ENCODE measurements at regions not wholly inside any gene's neighbourhood (a gene's known extent, or its start where the extent isn't known, plus 50 kb on each side); places are given as distances from the start of the nearest gene placed in this dataset.

DNA sequence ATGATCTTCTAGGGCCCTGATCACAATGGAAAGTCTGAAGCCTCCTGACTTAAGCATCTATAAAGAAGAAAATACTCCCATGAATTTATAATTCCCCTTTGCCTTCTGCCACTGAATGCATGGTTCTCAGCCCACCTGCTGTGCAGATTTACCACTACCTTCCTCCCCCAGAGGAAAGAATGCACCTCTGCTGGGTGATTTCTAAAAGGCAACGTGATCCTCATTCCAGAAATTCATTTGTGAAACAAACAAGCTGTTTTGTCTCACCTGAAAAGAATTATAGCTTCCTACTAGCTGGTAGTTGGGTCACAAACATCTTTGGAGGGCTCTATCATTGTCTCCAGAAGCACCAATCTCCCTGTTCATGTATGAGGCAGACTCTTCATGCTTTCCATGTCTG, 320.2 kb downstream of the CDC14C start:
- H3K36me3 ChIP-seq, result no peaks in the 10 kb centered on the region
- no peaks in the 10 kb centered on the region for H3K4me1 ChIP-seq
- H3K4me3 ChIP-seq, result no peak overlapping the region
- TF ChIP-seq POLR2A (IDR thresholded peaks at IDR 0.05), result no peak
- TF ChIP-seq, protein P1, sequence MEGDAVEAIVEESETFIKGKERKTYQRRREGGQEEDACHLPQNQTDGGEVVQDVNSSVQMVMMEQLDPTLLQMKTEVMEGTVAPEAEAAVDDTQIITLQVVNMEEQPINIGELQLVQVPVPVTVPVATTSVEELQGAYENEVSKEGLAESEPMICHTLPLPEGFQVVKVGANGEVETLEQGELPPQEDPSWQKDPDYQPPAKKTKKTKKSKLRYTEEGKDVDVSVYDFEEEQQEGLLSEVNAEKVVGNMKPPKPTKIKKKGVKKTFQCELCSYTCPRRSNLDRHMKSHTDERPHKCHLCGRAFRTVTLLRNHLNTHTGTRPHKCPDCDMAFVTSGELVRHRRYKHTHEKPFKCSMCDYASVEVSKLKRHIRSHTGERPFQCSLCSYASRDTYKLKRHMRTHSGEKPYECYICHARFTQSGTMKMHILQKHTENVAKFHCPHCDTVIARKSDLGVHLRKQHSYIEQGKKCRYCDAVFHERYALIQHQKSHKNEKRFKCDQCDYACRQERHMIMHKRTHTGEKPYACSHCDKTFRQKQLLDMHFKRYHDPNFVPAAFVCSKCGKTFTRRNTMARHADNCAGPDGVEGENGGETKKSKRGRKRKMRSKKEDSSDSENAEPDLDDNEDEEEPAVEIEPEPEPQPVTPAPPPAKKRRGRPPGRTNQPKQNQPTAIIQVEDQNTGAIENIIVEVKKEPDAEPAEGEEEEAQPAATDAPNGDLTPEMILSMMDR (IDR thresholded peaks at IDR 0.05), result no peak
- no peak overlapping the region for H3K27ac ChIP-seq
- DNase-seq, result no peak
- H3K9me3 ChIP-seq, result peaks cover 0 to 4% (median 0%) of the 10 kb centered on the region in 4 donors
- no peaks in the 10 kb centered on the region for H3K27me3 ChIP-seq

DNA sequence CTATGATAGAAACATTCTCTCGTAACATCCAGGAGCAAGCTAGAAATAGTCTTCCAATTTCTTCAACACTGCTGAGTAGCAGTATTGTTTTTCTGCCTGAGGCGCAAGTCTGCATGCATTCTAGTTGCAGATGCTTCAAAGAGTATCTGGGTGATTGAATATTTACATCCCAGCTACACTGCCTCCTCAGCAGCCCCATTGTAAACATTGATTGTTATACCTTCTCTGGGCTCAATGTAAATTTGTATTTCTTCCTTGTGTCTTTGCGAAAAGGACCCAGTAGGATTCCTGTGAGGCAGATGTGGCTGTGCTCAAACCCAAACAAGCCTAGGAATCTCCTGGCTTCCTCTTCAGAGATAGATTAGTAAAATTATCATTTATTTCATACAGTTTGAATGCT, 320.7 kb downstream of the CDC14C start:
- TF ChIP-seq, protein P1 (IDR thresholded peaks at IDR 0.05), result no peak
- TF ChIP-seq POLR2A (IDR thresholded peaks at IDR 0.05), result no peak
- no peaks in the 10 kb centered on the region for H3K9me3 ChIP-seq
- no peaks in the 10 kb centered on the region for H3K36me3 ChIP-seq
- H3K4me3 ChIP-seq, result no peak overlapping the region
- DNase-seq, result no peak
- no peak overlapping the region for H3K27ac ChIP-seq
- H3K4me1 ChIP-seq, result no peaks in the 10 kb centered on the region
- H3K27me3 ChIP-seq, result no peaks in the 10 kb centered on the region

DNA sequence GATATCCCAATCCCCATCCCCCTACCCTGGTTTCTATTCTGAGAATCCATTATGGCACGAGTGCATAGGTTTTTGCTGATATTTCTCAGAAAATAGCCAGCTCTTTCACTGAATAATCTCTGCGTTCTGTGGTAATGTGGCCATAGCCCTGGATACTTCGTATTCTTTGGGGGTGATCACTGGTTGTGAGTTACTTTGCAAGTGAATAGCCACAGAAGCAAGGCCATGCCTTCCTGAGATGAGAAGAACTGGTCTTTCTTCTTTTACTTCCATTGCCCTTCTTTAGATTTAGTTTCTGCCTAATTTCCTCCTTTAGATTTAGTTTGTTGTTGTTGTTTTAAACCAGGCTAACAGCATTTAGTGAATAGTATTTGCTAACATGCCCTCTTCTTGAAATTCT, 323.4 kb downstream of the CDC14C start:
- no peak for DNase-seq
- H3K4me1 ChIP-seq, result no peaks in the 10 kb centered on the region
- TF ChIP-seq POLR2A (IDR thresholded peaks at IDR 0.05), result no peak
- TF ChIP-seq, protein P1 (IDR thresholded peaks at IDR 0.05), result no peak
- H3K27me3 ChIP-seq, result no peaks in the 10 kb centered on the region
- no peaks in the 10 kb centered on the region for H3K9me3 ChIP-seq
- no peak overlapping the region for H3K27ac ChIP-seq
- H3K4me3 ChIP-seq, result no peak overlapping the region
- no peaks in the 10 kb centered on the region for H3K36me3 ChIP-seq

DNA sequence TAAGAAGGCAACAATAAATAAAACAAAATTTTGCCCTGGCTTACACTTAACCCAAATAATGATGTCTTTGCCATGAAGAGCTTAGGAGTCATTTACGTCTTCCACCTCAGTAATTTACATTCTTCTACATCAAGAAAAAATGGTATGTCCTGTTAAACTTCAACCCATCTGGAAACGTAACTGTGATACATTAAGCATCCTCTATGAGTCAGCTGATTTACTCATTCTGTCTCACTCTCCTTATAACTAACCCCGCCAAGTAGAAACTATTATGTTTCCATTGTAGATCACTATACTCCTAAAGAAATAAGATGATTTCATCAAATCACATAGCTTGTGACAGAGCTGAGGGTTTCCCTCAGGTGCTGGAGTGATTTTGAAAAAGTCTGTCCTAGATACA, 330.7 kb downstream of the CDC14C start:
- Histone ChIP-seq H3K27me3 (no peaks in the 10 kb centered on the region), H3K9me3 (no peaks in the 10 kb centered on the region), H3K36me3 (no peaks in the 10 kb centered on the region), H3K4me3 (no peak overlapping the region), H3K27ac (no peak overlapping the region), H3K4me1 (no peaks in the 10 kb centered on the region)
- no peak for TF ChIP-seq POLR2A (IDR thresholded peaks at IDR 0.05)
- TF ChIP-seq, protein P1 (IDR thresholded peaks at IDR 0.05), result no peak
- no peak for DNase-seq

DNA sequence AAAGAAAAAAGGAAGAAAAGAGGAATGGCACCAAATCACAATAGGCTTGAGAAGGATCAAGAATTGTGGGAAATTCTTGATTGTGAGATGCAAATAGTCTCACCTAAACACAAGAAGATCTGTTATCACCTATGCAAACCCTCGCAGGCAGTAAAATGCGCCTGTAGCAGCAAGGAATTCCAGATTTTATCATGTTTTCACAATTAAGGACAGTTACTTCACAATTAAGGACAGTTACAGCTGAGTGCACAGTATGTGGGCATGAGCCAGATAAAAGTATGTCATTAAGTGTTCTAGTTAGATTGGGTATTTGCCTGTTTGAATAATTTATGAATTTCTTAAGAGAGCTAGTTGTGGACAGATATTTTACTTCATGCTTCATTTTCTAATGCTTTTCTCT, 336.2 kb downstream of the CDC14C start:
- TF ChIP-seq POLR2A (IDR thresholded peaks at IDR 0.05), result no peak
- TF ChIP-seq, protein P1 (IDR thresholded peaks at IDR 0.05), result no peak
- DNase-seq, result no peak
- no peaks in the 10 kb centered on the region for H3K9me3 ChIP-seq
- no peak overlapping the region for H3K27ac ChIP-seq
- no peaks in the 10 kb centered on the region for H3K27me3 ChIP-seq
- no peaks in the 10 kb centered on the region for H3K36me3 ChIP-seq
- H3K4me3 ChIP-seq, result no peak overlapping the region
- H3K4me1 ChIP-seq, result no peaks in the 10 kb centered on the region

DNA sequence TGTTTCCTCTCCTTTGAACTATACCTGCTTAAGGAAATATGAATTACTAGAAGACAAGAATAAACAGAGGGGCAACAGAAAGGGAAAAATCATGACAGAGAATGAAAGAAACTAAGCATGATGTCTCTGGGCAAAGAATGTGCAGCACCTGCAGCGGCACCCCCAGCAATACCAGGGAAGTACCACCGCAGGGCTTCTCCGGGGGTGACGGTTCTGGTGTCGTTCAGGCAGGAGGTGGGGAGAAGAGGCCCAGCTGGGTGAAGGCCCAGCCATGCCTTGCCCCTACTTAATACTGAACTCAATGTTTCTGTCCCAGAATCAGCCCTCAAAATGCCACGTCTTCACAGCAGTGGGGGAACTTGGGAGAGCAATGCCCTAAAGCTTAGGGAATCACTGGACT, 337.6 kb downstream of the CDC14C start:
- Histone ChIP-seq H3K4me3 (no peak overlapping the region), H3K4me1 (no peaks in the 10 kb centered on the region), H3K27ac (no peak overlapping the region), H3K27me3 (no peaks in the 10 kb centered on the region), H3K9me3 (no peaks in the 10 kb centered on the region), H3K36me3 (no peaks in the 10 kb centered on the region)
- DNase-seq, result no peak
- no peak for TF ChIP-seq POLR2A (IDR thresholded peaks at IDR 0.05)
- TF ChIP-seq, protein P1 (IDR thresholded peaks at IDR 0.05), result no peak
